ENCODE measurements at regions not wholly inside any gene's neighbourhood (a gene's known extent, or its start where the extent isn't known, plus 50 kb on each side); places are given as distances from the start of the nearest gene placed in this dataset.

DNA sequence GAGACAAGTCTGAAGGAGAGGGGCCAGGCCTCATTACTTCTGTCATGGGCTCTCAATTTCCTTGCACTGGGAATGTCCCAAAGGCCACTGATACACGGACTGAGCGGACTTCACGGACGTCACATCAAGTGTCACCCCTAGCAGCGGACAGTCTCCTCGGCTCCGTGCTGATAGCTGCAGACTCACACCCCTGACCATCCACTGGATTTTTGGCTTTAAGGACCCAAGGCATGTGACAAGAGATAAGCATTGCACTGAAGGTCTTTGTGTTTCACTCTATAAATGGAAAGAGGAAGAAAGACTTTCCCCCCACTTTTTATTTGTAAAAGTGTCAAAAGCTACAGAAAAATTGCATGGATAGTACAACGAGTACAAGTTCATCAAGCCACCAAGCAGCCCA, 200.4 kb upstream of the FGGY start:
- Histone ChIP-seq H3K4me3 (no peak overlapping the region), H3K27ac (no peak overlapping the region), H3K27me3 (no peaks in the 10 kb centered on the region), H3K36me3 (no peaks in the 10 kb centered on the region), H3K9me3 (no peaks in the 10 kb centered on the region), H3K4me1 (no peaks in the 10 kb centered on the region)
- TF ChIP-seq, protein P1, sequence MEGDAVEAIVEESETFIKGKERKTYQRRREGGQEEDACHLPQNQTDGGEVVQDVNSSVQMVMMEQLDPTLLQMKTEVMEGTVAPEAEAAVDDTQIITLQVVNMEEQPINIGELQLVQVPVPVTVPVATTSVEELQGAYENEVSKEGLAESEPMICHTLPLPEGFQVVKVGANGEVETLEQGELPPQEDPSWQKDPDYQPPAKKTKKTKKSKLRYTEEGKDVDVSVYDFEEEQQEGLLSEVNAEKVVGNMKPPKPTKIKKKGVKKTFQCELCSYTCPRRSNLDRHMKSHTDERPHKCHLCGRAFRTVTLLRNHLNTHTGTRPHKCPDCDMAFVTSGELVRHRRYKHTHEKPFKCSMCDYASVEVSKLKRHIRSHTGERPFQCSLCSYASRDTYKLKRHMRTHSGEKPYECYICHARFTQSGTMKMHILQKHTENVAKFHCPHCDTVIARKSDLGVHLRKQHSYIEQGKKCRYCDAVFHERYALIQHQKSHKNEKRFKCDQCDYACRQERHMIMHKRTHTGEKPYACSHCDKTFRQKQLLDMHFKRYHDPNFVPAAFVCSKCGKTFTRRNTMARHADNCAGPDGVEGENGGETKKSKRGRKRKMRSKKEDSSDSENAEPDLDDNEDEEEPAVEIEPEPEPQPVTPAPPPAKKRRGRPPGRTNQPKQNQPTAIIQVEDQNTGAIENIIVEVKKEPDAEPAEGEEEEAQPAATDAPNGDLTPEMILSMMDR (IDR thresholded peaks at IDR 0.05), result no peak
- TF ChIP-seq EP300 (IDR thresholded peaks at IDR 0.05) (no peak), POLR2A (IDR thresholded peaks at IDR 0.05) (no peak)
- no peak for DNase-seq (ENCODE audit: low spot score in 2 of 2)
- WGBS, 2 donors, result 83 to 85% methylated on average over 8 of the region's 8 CpGs

DNA sequence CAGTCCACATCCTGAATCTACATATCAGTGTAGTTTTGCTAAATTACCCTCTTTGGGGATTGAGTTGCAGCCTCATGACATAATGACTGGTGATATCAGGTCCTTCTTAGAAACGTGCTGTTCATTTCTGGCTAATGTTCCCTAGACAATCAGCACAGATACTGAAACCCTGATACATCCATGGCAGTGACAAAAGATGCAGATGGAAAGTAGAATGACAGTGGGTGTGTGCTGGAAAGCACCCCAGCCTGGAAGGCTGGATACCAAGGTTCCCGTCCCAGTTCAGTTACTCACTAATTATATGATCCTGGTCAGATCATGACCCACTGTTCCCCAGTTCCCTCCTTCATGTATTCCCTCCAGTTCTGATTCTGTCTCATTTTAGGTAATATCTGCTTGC, 198.2 kb upstream of the FGGY start:
- no peak overlapping the region for H3K4me3 ChIP-seq
- TF ChIP-seq POLR2A (IDR thresholded peaks at IDR 0.05), result no peak
- TF ChIP-seq EP300 (IDR thresholded peaks at IDR 0.05), result no peak
- TF ChIP-seq, protein P1 (IDR thresholded peaks at IDR 0.05), result no peak
- no peak for DNase-seq (ENCODE audit: low spot score in 2 of 2)
- WGBS, 2 donors, result 43 to 55% methylated on average over 2 of the region's 2 CpGs
- H3K4me1 ChIP-seq, result no peaks in the 10 kb centered on the region
- H3K27me3 ChIP-seq, result no peaks in the 10 kb centered on the region
- H3K36me3 ChIP-seq, result no peaks in the 10 kb centered on the region
- H3K27ac ChIP-seq, result no peak overlapping the region
- H3K9me3 ChIP-seq, result no peaks in the 10 kb centered on the region

DNA sequence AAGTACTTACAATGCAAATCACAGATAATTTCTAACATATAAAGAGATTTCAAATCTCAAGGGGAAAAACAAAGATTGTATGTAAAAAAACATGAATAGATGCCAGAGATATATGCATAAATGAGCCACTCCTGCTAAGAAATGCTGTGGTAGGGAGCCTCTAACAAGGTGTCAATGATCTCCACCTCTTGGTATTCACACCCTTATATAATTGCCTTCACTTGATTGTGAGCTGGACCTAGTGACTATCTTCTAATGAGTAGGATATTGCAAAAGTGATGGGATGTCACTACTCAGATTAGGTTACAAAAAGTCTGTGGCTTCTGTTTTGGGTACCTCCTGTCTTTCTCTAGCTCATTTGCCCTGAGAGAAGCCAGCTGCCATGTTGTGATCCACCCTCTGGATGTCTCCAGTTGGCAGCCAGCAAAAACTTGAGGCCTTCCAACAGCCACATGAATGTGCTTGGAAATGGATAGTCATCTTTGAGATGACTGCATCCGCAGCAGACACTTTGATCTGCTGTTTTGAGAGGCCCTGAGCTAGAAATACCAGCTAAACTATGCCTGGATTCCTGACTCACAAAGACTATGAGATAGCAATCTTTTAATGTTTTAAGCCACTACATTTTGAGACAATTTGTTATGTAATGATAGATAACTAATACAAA, 196.1 kb upstream of the FGGY start:
- Histone ChIP-seq H3K4me3 (no peak overlapping the region), H3K36me3 (no peaks in the 10 kb centered on the region), H3K4me1 (peaks cover 0 to 12% (median 5%) of the 10 kb centered on the region in 4 donors), H3K27me3 (no peaks in the 10 kb centered on the region), H3K9me3 (no peaks in the 10 kb centered on the region), H3K27ac (no peak overlapping the region)
- 90 to 92% methylated on average over 1 of the region's 1 CpG for WGBS, 2 donors
- no peak for TF ChIP-seq EP300 (IDR thresholded peaks at IDR 0.05)
- no peak for TF ChIP-seq POLR2A (IDR thresholded peaks at IDR 0.05)
- TF ChIP-seq, protein P1 (IDR thresholded peaks at IDR 0.05), result no peak
- no peak for DNase-seq (ENCODE audit: low spot score in 2 of 2)

DNA sequence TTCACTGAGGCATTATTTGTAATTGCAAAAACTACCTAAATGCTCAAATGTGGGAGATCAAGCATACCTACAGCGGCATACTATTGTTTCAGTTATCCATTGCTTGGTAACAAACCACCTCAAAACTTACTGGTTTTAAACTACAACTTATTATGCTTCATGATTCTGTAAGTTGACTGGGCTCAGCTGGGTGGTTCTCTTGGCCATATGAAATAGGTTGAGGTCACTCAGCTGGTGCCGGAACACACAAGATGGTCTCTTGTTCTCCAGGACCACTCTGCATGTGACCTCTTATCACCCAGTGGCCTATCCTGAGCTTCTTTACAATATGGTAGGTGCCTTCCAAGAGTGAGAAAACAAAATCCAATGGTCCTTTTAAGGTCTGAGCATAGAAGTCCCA, 195.4 kb upstream of the FGGY start:
- DNase-seq (ENCODE audit: low spot score in 2 of 2), result no peak
- no peak overlapping the region for H3K27ac ChIP-seq
- H3K4me3 ChIP-seq, result no peak overlapping the region
- peaks cover 0 to 19% (median 8%) of the 10 kb centered on the region in 4 donors for H3K4me1 ChIP-seq
- no peaks in the 10 kb centered on the region for H3K9me3 ChIP-seq
- 48 to 58% methylated on average over 2 of the region's 2 CpGs for WGBS, 2 donors
- no peaks in the 10 kb centered on the region for H3K36me3 ChIP-seq
- TF ChIP-seq, protein P1 (IDR thresholded peaks at IDR 0.05), result no peak
- no peak for TF ChIP-seq EP300 (IDR thresholded peaks at IDR 0.05)
- no peak for TF ChIP-seq POLR2A (IDR thresholded peaks at IDR 0.05)
- H3K27me3 ChIP-seq, result no peaks in the 10 kb centered on the region

GRCh38 chr1:59103457-59103856, 193.4 kb upstream of the FGGY start:
- no peaks in the 10 kb centered on the region for H3K36me3 ChIP-seq
- TF ChIP-seq POLR2A (IDR thresholded peaks at IDR 0.05) (no peak), EP300 (IDR thresholded peaks at IDR 0.05) (no peak)
- TF ChIP-seq, protein P1 (IDR thresholded peaks at IDR 0.05), result no peak
- WGBS, 2 donors, result 89 to 92% methylated on average over 4 of the region's 4 CpGs
- H3K9me3 ChIP-seq, result no peaks in the 10 kb centered on the region
- no peak overlapping the region for H3K4me3 ChIP-seq
- no peak overlapping the region for H3K27ac ChIP-seq
- H3K27me3 ChIP-seq, result no peaks in the 10 kb centered on the region
- no peak for DNase-seq (ENCODE audit: low spot score in 2 of 2)
- peaks cover 0 to 33% (median 12%) of the 10 kb centered on the region in 4 donors for H3K4me1 ChIP-seq

All from tibial nerve (tissue), 4 donors.